H1 (cell line): ENCODE measurements at regions not wholly inside any gene's neighbourhood (a gene's known extent, or its start where the extent isn't known, plus 50 kb on each side); places are given as distances from the start of the nearest gene placed in this dataset.

Experiments used
- EGR1 ChIP-seq: IDR thresholded peaks from 2 replicates; pipeline ENCODE4 v1.6.1; 2011; ENCODE audit warnings: low read depth, low read length, borderline replicate concordance
- TAF7 ChIP-seq: optimal IDR thresholded peaks from 2 replicates; pipeline ENCODE3; 2011; ENCODE audit warnings: low read depth, mild to moderate bottlenecking, inconsistent platforms, low read length, moderate library complexity, borderline replicate concordance

DNA sequence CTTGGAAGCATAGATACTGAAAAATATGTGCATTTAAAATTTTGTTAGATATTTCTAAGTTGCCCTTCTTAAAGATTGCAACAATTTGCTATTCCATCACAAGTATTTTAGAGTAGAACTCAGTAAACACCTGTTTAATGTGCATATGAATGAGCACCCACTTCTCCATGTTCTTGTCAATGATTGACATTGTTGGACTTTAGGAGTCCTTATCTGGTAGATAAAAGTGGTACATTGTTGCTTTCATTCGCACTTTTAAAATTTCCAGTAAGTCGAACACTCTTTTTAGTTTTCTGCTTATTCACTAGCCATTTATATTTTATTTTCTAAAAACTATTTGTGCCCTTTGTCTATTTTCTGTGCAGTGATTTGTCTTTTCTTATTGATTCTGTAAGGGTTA lies 478.3 kb downstream of the SOX2 start (continued):
- no peak for TF ChIP-seq EGR1
- TF ChIP-seq TAF7, result no peak
